COLO668 (cell line): ENCODE measurements at regions not wholly inside any gene's neighbourhood (a gene's known extent, or its start where the extent isn't known, plus 50 kb on each side); places are given as distances from the start of the nearest gene placed in this dataset.
"Not testable (repeated sequence)": the region's sequence is repeated elsewhere in the genome, so short reads cannot be mapped to it uniquely, and the experiment has no call there.

Experiments
- DNase-seq: peaks from one replicate; lab custom pipeline; 2025; ENCODE audit not compliant: unreplicated experiment; lab: John Stamatoyannopoulos, UW

- no peak for DNase-seq
Measured at GRCh38 chr9:6105738-6106137, 90.3 kb upstream of the RANBP6 start.

GRCh38 chr9:6104406-6104805 lies 89.0 kb upstream of the RANBP6 start:
- DNase-seq = not testable (repeated sequence)

DNA sequence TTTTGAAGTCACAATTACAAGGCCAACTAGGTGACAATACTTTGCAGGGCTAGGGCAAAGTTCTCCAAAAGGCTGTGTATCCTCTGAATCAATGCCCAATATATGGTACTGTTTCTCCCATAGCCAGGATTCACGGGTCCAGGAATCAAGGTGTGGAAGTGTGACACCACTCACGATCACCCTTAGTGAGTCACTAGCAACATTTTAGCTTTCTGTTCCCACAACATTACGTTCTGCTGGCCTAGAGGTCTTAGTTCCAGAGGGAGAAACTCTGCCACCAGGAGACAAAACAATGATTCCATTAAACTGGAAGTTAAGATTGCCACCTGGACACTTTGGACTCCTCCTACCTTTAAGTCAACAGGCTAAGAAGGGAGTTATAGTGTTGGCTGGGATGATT lies 88.5 kb upstream of the RANBP6 start:
- not testable (repeated sequence) for DNase-seq

- DNase-seq = not testable (repeated sequence)
Measured at GRCh38 chr9:6102336-6102987, 87.0 kb upstream of the RANBP6 start.

DNA sequence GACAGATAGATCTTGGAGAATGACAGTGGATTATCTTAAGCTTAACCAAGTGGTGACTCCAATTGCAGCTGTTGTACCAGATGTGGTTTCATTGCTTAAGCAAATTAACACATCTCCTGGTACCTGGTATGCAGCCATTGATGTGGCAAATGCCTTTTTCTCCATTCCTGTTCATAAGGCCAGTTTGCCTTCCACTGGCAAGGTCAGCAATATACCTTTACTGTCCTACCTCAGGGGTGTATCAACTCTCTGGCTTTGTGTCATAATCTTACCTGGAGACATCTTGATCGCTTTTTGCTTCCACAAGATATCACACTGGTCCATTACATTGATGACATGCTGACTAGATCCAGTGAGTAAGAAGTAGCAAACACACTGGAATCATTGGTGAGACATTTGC lies 86.3 kb upstream of the RANBP6 start:
- not testable (repeated sequence) for DNase-seq

DNA sequence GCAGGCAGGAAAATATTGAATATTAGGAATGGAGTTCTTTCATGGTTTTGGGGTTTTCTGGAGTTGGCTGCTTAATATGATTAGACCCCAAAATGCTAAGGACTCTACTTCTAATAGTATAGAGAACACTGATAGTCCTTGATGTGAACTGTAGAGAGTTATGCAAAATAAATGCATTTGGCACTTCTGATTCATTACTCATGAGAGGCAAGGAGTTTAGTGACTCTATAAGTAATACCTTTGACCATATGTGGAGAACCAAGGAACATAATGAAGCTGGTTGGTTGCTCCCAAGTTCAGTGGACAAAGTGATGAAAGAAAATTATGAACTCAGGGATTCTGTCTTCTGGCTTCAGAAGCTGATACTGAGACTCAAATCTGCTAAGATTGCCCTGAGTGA lies 83.9 kb upstream of the RANBP6 start:
- DNase-seq = not testable (repeated sequence)

- no peak for DNase-seq
Measured at GRCh38 chr9:6098431-6098830, 83.0 kb upstream of the RANBP6 start.

DNA sequence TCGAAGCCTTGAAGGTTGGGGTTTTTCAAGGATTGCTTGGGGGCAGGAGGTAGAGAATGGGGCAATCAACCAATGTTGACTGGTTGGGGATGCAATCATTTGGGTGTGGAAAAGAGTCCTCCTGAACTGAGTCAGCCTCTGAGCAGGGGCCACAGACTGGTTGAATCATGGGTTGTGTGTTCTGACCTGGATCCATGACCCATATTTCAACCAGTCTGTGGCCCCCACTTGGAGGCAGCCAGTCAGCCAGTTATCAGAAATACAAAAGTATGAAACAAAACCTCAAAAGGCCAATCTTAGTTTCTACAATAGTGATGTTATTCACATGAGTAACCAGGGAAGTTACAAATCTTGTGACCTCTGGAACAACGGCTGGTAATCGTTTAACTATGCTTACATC lies 81.4 kb upstream of the RANBP6 start:
- DNase-seq = no peak

- no peak for DNase-seq
Measured at GRCh38 chr9:6090277-6091210, 75.1 kb upstream of the RANBP6 start.

- DNase-seq = no peak
Measured at GRCh38 chr9:6089300-6089699, 73.9 kb upstream of the RANBP6 start.

GRCh38 chr9:6086006-6086655 lies 70.7 kb upstream of the RANBP6 start:
- DNase-seq = peak; percentile 25

DNA sequence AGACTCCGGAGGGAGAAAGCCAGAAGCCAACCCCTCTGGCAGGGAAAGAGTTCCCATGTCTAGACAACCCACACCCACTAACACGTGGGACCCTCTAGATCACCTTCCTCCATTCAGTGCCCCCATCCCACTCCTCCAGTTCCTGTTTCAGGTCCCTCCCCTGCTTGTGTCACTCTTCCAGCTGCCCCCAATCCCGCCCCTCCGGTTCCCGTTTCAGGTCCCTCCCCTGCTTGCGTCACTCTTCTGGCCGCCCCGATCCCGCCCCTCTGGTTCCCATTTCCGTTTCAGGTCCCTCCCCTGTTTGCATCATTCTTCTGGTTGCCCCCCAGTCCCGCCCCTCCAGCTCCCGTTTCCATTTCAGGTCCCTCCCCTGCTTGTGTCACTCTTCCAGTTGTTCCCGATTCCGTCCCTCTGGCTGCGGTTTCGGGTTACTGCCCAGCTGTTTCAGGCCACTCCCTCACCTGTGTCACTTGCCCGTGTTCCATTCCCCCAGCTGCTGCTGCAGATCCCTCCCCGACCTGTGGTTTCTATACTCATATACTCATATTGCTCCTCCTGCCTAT lies 64.8 kb upstream of the RANBP6 start:
- DNase-seq = peak; percentile 96

DNA sequence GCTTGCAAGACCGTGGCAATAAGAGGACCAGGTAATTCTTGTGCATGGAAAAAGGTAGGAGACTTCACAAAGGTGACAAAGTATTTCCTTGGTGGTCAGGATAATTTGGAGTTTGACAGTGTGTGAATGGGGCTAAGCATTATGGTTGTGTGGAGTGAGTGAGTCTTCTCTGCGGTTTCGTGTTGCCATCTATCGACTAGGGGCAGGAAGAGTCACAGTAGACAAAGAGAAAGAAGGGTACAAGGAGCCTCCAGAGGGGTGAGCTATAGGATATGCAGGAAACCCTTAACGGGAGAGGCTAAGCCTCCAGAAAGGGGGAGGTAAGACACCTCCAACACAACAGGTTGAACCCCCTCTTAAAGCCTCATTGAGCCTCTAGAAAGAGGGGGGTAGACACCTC lies 64.0 kb upstream of the RANBP6 start:
- no peak for DNase-seq

DNA sequence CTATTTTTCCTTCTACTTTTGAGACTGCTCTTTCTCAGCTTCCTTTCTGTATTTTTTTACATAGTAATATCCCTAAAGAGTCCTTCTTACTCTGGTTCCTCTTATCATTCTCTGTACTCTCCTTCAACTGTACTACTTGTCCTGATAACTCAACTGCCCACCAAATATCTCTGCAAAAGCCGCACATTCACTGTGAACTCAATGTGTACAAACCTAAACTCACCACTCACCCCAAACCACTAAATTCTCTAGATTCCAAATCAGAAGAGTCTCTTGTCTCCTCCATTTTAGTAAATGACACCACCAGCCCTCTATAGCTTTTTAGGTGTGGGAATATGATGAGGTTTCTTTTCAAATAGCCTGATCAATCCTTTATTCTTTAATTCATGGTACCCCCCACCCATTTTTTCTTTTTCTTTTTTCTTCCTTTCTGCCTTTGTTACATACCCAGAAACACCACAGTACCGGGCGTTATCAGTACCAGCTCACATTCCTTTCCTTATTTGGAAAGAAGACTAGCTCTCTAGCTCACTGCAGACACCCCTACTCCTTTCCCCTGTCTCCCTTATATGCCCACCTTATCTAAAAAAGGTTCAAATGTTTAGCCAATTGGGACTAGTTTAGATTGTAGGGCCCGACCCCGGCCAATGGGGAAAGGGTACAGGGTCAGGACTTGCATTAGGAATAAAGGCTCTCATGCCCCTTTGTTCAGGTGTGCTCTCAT lies 63.1 kb upstream of the RANBP6 start:
- DNase-seq = no peak

DNA sequence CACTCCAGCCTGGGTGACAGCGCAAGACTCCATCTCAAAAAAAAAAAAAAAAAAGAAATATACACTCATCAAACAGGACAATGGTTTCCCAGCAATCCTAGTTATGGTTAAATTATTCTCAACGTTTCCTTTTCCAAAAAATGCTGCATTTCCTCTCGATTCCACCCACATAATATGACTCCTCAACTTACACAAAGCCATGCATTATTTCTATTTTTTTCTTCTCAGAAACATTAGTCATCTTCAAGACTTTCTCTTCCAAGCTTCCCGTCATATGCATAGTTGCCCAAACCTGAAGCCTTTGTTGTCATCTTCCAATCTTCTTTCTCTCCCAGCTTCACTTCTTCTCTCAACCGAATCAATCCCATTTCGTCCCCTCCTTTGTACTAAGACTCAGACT lies 61.4 kb upstream of the RANBP6 start:
- no peak for DNase-seq

DNA sequence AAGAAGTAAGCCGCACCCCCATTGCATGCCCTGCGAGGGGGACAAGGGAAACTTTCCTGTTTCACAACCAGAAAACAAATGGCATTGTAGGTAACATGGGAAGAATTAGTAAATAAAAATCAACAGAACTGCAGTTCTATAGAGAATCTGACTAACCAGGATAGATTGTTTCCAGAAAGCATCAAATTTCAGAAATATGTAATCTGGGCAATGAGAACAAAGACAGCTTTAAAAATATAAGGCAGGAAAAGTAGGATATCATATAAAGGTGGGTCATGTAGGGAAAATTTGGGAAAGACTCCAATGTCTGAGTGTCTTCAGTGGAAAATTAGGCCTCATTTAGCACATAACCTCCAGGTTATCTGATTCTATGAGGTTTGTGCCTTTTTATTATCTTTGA lies 58.3 kb upstream of the RANBP6 start:
- DNase-seq = no peak

- DNase-seq = no peak
Measured at GRCh38 chr9:6072865-6073264, 57.4 kb upstream of the RANBP6 start.

DNA sequence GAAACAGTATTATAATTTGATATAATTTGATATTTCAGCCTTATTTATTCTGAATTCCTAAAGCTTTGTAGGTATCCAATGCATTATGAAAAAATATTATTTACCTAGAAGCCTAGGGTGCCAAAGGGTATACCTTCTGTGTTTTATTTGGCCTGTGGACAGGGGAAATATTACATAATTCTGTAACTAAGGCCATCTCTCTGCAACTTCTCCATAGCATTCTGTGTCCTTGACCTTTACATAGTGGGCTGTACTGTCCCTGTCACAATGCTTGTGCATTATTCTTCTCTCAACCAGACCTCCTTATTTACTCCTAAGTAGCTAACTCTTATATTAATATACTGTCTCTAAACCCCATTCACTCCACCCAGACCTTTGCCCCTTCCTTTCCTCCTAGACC lies 57.0 kb upstream of the RANBP6 start:
- no peak for DNase-seq

GRCh38 chr9:6068983-6069382 lies 53.6 kb upstream of the RANBP6 start:
- DNase-seq = no peak

DNA sequence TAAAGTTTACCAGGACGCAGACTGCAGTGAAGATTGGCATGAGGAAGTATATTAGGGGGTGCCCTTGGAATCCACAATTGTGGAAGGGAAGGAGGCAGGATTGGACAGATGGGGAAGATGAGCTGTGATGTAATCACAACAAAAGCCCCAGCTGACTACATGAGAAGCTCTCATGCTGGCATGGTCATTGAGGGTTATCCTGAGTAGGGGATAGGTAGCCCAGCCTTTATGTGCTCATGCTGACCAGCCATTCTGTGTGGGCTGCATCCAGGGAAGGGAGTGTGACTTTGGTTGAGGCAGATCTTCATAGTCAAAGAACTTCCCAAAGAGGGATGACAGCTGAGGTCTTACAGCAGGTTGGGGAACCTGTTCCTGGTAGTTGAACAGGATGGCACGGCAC lies 52.0 kb upstream of the RANBP6 start:
- DNase-seq = no peak
